HG02588 (cell line): ENCODE measurements at regions not wholly inside any gene's neighbourhood (a gene's known extent, or its start where the extent isn't known, plus 50 kb on each side); places are given as distances from the start of the nearest gene placed in this dataset.
"Not testable (repeated sequence)": the region's sequence is repeated elsewhere in the genome, so short reads cannot be mapped to it uniquely, and the experiment has no call there.

Source experiments
- ATAC-seq: cut with Tn5 transposase; IDR thresholded peaks from one replicate; pipeline ENCODE4 v1.9.1; 2021; ENCODE audit warnings: mild to moderate bottlenecking, moderate library complexity; ENCODE audit not compliant: unreplicated experiment

DNA sequence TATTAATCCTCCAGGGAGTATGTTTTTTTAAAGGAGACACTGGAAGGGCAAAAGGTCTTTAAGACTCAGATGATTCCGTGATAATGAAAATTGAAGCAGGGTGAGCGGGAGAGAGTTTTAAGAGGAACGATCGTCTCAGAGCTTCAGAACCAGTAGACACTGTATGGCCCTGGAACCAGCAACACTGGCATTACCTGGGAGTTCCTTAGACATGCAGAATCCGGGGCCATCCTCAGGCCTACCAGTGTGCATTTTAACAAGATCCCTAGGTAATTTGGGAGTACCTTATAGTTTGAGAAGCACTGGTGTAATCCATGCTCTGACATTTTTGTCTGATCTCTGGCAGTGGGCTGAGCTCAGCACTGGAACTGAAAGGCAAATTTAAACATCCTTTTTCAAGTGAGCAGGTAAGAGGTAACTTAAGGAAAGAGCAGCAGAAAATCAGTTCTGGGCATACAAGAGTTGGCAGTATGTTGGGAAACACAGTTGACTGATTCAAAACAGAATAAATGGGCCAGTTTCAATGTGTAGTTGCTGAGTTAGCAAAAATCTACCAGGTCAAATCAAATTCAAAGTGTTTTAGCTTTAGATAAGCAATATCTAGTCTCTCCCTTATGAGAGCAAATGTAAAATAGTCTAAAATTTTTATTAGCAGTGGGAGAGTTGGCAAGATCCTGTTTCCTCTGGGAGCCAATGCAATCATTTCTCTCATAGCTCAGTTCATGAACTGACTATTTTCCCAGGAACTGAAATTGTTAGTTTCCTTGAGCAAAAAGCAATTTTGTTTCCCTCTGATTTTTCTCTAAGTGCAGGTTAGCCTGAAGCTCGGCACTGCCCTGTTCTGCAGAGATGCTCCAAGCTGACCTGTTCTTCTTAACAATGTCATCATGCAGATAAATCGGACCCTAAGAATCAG is 97.2 kb upstream of the ELMO1 start:
- no peak for ATAC-seq

DNA sequence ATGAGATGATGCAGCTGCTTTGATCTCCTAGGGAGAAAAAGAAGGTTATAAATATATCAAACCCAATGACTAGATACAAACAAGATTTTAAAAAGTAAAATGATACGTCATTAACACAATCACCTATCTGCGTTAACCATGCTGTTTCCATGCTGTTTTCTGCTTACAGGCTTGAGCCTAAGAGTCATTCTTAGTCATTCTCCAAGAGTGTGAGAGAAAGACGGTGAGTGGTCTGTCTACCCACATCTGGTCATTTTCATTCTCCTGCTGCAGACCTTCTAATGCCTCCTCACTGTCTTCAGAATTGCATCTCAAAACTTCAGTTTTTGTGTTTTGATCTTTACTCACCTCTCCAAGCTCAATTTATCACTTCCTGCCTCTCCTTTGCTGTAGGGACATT is 98.0 kb upstream of the ELMO1 start:
- no peak for ATAC-seq

DNA sequence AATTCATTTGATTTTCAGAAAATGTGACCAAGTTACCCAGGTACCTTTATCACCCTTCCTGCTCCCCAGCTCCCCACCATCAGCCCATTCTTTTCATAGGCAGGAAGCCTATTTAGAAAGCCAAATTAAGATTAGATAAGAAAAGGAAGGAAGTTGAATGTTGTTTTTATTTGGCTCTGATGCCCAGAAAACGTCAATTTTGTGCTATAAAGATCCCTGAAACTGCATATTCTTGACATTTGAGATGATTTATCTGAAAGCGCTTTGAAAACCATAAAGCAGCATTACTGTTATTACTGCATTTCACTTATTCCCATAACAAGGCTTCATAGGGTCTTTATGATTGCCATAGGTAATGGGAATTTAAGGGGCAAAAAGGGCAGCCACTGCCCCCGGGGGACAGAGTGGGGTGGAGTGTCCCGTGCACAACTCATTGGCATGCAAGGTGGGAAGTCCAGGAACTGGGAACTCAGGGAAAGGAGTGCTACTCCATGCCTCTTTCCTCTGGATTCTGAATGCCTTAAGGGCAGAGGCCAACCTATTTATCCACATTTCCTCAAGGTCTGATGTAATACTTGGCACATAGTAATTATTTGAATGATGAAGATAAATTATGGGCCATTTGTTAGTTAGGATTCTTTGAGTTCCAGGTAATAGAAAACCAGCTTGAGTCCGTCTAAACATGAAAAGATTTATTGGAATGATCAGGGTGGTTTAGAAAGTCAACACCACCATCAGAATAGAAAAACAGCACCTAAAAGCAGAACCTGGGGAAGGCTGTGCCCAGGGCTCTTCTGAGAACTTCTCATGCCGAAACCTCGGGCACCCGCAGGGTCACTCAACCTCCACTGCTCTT is 100.6 kb upstream of the ELMO1 start:
- ATAC-seq: no peak

DNA sequence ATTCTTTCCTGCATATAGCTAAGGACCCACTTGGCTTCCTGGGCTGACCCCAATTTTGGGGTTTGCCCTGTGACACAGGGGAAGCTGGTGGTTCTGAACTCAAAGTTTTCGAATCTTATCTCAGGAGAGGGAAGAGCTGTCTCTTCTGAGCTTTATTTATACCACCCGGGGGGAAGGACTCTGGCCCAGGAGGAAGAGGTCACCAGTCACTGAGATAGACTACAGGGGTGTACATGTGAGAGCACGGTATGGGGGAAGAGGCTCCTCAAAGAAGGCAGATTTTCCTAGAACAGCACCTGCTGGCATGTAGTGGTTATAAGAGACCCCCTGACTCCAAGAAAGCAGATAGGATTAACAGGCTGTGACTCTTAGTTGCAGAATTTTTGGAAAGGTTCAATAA is 101.8 kb upstream of the ELMO1 start:
- ATAC-seq: no peak

DNA sequence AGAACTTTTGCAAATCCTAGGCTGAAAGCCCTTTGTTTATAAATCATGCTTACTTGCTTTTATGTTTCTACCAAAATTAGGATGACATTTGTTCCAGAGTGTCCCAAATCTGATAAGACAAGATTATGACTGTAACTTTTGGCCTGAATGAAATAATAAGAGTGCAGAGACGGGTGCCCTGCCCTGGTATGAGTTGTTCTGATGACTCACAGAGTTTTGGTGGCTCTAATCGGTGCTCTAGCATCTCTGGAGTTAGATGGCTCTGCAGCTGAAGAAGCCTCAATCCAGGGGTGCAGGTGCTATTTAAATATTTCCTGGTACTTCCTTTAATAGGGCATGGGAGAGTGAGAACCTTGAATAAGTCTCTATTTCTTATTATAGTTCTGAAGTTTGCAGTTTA is 102.2 kb upstream of the ELMO1 start:
- ATAC-seq: no peak

DNA sequence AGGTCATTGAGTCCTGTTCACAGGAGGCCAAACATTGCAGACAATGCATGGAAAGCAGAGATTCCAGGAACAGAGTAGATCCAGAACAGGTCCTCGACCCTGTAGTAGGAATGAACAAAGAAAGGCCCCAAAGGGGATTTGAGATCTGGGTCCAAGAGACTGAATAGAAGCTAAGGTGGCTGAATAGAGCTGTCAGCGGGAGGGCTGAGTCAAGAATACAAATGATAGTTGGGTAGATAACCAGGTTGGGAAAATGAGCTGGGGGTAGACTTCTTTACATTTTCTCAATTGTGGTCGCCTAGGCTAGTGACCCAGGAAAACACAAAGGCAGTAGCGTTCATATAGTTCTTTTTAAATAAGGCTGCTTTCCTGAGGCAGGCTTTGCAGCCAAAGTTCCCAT is 103.4 kb upstream of the ELMO1 start:
- ATAC-seq: no peak

DNA sequence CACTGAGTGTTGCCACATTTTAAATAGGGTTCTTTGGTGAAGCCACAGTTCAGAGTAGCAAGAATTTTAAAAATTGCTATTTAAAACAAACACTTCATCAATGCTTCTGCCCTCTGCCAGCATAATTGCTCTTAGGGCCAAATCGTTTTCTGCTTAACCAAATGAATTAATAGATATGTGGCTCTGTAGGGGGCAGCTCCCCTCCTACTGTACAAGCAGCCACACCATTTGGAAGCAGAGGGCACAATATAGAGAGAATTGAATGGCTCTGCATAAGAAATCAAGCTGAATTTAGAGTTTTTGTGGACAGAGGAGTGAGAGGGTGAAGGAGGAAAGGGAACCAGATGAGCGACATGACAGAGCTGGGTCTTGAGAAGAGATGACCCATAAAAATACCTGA is 103.8 kb upstream of the ELMO1 start:
- not testable (repeated sequence) for ATAC-seq

DNA sequence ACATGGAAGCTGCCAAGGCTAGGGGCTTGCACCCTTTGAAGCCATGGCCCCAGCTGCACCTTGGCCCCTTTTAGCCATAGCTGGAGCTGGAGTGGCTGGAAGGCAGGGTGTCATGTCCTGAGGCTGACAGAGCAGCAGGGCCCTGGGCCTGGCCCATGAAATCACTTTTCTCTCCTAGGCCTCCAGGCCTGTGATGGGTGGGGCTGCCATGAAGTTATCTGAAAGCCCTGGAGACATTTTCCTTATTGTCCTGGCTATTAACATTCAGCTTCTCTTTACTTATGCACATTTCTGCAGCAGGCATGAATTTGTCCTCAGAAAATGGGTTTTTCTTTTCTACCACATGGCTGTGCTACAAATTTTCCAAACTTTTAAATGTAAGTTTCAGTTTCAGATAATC is 106.9 kb upstream of the ELMO1 start:
- ATAC-seq: no peak

DNA sequence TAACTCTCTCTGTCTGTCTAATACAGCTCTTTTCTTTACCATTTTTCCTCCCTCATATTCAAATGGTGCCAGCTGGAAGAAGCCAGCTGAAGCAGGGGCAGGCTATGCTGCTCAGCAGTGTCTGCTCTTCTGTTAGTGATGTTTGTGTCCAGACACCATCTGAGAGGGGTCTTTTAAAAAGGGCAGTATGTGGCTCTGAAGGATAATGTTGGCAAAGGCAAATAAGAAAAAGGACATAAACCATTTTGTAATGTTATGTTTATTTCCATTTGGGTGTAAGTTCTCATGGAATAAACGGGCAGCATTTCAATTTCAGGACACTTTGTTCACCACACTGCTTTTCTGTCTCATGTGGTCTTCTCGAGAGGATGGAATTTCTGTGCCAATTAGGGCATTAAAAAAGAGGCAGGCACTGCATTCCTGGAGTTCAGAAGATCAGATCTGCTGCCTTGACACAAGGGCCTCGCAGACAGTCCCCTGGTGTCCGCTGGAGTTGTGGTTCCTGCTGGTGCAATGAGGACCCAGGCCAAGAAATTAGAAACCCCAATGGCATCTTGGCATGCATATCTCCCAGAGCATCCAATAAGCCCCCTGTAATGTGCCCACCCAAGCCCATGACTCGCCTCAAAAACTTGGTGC is 109.0 kb upstream of the ELMO1 start:
- no peak for ATAC-seq

DNA sequence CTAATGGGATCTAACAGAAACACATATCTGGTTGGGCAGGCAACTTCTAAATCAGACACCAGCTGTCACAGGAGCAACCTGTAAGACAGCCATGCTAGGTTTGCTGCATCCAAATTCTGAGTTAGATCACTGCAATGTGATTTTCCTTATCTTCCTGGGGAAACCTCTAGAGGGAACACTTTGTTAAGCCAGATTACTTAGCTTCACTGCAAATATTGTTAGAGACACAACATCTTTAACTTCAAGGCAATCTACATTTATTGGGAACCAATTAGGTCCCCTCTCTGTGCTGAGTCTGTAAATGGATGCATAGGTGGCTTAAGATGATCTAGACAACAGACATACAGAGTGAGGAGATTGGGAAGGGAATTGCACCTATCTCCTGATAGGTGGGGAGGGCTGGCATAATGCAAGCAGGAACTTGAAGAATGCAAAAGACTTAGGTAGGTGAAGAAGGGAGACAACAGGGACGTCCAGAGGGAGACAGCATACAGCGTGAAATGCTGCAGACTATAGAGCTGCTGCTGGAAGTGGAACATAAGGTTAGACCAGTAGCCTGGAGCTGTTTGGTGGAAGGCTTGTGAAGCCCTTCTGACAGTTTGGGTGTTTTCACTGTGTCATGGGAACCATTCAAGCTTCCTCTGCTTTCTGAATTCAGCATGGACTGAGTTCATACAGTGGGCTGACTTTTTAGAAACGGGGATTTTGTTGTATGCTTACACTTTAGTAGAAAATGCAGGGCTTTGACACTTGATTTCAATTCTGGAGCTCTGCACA is 109.8 kb upstream of the ELMO1 start:
- ATAC-seq: no peak

DNA sequence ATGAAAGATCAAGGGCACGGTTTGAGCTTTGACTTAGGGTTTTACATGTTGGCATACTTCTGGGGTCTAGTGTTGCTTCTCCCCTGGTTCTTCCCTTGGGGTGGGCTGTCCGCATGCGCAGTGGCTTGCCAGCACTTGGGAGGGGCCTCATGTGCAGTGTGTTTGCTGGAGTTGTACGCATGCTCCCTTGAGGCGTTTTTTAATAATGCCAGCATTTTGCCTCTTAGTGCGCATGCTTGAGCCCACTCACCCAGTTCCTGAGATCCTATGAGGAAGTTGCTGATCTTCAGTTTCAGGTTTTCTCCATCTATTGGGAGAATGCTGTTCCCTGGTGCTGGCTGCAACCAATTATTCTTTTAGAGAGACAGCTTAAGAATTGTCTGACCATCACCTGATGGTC is 113.4 kb upstream of the GPR141 start:
- ATAC-seq: no peak

DNA sequence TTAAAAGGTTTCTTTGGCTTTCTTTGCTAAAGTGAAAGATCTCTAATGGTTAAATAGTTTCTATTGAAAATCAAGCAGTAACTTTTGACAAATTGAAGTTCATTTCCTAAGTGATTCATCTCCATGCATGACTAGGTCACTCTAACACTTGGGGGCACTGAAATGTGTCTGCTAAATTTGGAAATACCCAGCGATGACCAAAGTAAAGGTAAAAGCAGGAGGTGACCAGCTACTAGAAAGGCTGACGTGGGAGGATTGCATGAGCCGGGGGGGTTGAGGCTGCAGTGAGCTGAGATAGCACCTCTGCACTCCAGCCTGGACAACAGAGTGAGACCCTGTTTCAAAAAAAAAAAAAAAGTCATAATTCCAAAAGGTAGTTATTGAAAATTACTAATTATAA is 111.8 kb upstream of the GPR141 start:
- no peak for ATAC-seq

DNA sequence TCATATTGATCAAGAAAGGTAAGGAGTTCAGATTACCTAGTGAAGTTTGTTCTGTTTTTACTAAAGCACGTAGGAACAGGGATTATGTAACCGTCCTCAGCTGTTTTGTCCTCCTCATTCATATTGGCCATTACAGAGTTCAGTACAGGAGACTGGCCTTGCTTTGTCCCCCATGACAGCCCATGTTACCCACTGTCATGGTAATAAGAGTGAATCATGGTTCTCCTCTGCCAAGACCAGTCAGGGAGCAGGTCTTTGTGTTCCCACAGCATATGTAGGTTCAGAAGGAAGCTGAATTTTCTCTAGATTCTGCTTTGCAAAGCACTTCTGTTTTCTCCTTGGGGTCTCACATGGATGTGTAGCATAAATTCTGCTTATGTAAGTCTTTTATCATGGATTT is 106.2 kb upstream of the GPR141 start:
- no peak for ATAC-seq

DNA sequence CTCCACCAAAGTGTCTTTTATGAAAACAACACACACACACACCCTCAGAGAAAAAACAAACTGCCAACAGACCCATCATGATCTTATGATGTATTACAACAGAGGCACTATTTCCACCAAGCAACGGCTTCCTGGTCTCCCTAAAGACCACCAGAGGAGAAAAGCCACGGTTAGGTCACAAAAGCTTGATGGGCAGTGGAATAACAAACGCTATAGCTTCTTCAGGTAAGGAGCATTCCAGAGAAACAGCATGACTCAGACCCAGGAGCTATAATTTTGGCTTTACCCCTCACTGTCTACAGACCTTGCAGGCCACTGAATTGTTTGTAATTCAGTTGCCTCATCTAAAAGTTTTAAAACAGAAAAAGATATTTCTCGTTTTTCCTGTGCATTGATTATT is 105.7 kb upstream of the GPR141 start:
- no peak for ATAC-seq

DNA sequence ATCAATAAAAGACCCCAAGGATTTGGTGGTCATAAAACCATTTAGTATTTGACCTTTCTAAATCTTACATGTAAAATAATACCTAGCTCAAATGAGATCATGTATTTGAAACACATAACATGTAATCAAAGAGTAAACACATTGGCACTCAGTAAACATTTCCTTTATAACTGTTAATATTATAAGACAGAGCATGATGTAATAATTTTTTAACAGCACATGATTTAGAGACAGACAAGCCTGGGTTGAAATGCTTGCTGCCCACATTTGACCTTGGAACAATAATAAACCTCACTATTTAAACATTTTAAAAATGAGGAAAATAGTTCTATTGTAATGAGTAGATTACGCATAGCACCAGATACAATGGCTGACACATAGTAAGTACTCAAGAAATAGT is 105.2 kb upstream of the GPR141 start:
- no peak for ATAC-seq

DNA sequence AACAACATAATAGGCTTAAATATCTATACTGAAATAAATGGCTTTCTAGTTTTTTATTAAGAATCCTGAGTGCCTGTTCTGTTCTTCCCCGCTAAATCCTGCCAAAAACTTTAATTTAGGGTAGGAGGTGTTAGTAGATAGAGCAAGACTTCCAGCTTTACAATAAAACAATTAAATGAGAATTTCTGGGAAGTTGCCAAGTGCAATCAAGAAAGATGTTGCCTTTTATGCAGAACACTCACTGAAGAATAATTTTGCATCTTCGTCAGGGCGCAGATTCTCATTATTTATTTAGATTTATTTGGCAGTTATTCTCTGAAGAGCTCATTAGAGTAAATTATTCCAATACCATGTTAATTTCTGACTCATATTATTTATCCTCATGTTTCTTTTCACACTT is 103.2 kb upstream of the GPR141 start:
- no peak for ATAC-seq

DNA sequence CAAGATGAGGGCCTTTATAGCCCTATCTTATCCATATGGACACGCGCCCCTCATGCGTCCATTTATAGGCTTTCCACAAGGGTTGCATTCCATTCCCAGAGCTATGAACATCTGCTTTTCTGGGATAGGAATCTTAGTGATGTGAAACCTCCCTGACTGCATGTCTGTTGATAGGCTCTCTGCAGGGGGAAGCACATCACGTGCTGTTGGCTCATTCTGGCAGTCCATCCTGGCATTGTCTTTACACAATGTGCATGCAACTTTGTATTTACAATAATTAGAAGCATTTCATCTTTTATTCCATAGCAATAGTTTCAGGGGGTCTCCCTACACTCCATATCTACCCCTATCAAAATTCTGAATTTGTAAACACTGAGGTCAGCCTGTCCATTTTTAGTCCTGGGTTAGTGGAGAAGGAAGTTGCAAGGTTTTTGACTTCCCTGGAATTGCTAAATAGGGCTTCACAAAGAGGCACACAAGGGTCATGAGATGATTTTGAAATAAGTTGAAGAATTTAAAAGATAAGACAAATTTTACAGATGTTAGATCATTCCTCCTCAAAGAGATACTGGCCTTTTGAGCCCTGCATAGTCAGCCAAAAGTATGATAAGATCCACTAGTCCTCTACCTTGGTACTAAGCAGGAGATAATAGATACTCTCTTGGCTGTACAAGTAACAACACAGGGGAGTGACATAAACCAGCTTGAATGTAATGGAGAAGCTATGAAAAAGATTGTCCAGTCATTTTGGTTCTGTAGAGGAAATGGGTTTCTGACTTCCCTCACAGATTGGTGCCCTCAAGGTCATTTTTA is 98.7 kb upstream of the GPR141 start:
- not testable (repeated sequence) for ATAC-seq

DNA sequence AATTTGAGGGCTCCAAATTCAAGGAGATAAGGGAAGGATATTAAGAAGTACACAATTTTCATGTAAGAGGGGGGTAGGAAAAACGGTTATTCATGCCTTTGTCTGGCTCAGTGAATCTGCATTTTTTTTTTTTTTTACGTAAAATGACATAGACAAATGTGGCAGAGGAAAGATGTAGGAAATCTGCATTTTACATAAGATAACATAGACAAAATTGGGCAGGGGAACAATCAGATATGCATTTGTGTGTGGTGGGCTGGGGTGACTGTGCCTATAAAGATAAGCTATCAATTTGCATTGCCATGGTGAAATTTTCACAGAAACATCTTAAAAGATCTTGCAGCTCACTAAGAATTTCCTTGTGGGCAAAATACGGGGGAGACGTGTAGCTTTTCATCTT is 92.7 kb upstream of the GPR141 start:
- ATAC-seq: no peak

DNA sequence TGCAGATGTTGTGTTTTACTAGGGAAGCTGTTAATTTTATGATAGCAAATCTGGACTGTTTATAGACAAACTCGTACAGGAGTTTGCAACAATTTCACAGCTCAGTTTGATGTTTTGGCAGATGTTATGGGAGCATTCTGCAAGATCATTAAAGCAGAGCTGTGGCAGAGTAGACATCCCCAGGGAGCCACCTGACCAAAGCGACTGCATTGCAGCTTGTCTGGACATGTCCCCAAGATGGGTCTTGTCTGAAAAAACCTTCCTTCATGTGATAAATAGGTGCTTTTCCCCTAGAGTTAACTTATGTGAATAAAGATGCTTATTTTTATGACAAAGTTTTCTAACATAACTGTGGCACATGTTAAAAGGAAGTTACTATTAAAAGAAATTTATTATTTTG is 91.2 kb upstream of the GPR141 start:
- ATAC-seq: no peak

DNA sequence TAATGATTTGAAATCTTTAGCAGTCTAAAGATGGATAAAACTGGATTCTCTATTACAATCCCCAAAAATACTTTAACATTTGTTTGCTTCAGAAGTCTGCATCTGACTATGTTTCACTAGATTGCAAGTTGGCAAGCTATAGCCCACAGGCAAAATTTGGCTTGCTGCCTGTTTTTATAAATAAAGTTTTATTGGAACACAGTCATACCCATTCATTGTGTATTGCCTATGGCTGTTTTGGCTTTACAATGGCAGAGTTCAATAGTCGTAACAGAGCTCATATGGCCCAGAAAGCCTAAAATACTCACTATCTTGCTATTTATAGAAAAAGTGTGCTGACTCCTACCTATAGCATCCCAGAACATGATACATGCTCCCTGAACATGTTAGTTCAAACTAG is 89.0 kb upstream of the GPR141 start:
- ATAC-seq: no peak
